ENCODE measurements at regions not wholly inside any gene's neighbourhood (a gene's known extent, or its start where the extent isn't known, plus 50 kb on each side); places are given as distances from the start of the nearest gene placed in this dataset.
"Not testable (repeated sequence)": the region's sequence is repeated elsewhere in the genome, so short reads cannot be mapped to it uniquely, and the experiment has no call there.

DNA sequence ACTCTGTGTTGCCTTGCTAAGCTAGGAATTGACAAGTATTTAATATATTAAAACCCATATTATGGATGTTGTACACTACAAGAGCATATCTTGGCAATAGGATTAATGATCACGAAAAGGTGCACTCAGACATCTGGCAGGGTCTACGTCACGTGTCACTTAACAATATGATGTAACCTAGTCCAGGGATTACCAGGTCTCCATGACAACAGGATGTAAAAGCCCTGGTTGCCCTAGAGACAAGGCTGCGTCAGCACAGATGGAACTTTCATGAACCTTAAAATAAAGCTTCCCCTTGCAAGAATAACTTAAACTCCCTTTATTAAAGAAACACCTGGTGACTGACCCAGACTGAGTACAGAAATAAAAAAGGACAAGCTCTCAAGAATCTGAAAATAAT lies 717.8 kb downstream of the CDH18 start:
- DNase-seq = peak; percentile 93

DNA sequence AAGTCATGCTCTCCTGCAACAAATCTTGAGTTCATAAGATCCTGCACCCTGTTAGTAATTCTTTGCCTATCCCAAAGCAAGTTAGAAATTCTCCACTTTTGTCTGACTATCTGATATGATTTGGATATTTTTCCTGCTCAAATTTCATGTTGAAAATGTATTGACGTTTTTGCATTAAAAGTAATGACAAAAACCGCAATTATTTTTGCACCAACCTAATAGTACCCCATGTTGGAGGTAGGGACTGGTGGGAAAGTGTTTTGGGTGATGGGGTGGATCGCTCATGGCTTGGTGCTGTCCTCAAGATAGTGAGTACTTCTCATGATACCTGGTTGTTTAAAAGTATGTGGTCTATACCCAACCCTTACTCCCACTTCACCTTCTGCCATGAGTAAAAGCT lies 713.4 kb downstream of the CDH18 start:
- DNase-seq = no peak

DNA sequence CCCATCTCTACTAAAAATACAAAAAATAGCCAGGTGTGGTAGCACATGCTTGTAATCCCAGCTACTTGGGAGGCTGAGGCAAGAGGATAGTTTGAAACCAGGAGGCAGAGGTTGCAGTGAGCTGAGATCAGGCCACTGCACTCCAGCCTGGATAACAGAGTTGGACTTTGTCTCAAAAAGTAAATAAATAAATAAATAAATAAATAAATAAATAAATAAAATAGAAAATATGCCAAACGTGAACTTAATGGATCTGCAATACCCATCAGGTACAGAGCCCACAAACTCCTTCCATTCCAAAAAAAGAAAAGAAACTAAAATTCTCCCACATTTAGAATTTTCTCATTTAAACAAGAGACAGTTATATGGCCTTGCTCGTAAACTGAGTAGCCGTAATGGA lies 702.7 kb downstream of the CDH18 start:
- DNase-seq = no peak

DNA sequence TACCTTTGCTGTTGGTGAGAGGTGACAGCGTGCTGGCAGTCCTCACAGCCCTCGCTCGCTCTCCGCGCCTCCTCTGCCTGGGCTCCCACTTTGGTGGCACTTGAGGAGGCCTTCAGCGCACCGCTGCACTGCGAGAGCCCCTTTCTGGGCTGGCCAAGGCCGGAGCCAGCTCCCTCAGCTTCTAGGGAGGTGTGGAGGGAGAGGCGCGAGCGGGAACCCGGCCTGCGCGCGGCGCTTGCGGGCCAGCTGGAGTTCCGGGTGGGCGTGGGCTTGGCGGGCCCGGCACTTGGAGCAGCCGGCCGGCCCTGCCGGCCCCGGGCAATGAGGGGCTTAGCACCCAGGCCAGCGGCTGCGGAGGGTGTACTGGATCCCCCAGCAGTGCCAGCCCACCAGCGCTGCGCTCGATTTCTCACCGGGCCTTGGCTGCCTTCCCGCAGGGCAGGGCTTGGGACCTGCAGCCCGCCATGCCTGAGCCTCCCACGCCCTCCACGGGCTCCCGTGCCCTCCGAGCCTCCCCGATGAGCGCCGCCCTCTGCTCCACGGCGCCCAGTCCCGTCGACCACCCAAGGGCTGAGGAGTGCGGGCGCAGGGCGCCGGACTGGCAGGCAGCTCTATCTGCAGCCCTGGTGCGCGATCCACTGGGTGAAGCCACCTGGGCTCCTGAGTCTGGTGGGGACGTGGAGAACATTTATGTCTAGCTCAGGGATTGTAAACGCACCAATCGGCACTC lies 700.3 kb downstream of the CDH18 start:
- not testable (repeated sequence) for DNase-seq

DNA sequence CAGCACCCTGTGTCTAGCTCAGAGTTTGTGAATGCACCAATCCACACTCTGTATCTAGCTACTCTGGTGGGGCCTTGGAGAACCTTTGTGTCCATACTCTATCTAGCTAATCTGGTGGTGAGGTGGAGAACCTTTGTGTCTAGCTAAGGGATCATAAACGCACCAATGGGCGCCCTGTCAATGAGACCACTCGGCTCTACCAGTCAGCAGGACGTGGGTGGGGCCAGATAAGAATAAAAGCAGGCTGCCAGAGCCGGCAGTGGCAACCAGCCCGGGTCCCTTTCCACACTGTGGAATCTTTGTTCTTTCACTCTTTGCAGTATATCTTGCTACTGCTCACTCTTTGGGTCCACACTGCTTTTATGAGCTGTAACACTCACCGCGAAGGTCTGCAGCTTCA lies 699.7 kb downstream of the CDH18 start:
- DNase-seq = not testable (repeated sequence)

DNA sequence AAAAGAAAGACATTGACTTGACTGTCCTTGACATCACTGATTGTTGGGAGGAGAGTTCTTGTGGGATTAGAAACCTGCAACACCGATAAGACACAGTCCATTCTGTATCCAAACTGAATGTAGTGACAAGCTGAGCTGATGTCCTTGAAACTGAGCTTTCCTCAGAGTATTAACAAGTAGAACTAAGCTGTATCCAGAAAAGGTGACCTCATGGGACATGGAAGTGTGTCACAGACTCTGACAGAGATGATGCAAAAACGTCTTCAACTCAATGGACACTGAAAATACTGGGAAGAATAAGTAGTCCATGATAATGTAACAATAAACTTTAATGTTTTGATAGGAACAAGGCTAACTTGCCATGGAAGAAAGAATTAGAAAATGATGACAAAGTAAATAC lies 690.1 kb downstream of the CDH18 start:
- DNase-seq = peak; percentile 2

DNA sequence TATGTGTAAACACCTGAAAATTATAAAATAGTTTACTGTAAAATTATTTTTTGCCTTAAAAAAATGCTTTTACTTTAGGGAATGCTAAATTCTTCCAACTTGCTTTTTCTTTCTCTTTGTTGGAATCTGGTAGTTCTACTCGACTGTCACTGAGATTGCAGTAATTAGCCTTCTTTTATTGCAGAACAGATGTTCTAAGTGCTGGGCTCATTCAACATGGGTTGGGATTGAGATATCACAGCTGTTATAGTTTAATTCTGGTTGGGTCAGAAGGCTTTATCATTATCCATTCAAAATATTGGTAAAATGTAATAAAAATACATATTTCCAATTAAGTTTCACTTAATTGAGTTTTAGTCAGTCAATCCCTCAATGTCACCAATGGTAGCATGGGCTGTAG lies 686.7 kb downstream of the CDH18 start:
- no peak for DNase-seq

DNA sequence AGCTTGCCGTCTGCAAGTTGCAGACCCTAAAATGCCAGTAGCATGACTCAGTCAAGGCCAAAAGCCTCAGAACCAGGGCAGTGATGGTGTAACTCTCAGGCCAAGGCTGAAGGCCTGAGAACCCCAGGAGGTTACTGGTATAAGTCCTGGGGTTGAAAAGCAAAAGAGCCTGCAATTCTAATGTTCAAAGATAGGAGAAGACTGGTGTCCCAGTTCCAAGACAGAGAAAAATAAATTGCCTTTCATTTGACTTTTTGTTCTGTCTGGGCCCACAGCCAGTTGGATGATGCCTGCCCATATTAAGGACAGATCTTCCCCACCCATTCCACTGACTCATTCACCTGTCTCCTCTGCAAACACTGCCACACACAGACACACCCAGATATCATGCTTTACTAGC lies 673.2 kb downstream of the CDH18 start:
- DNase-seq = no peak

DNA sequence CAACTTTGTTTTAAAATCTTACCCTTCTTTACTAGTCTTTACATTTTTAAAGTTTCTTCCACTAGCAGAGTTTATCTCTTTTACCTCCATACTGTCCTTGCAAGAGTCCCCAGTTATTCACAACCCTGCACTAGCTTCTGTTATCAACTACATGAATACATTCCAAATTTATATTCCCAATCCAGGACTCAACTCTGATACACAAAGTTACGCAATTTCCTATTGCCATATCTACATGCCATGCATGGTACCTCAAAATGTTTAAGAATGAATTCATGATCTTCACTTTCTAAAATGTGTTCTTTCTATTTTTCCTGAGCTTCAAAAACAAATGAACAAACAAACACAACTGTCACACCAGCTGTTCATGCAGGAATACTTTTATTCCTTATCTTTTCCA lies 668.7 kb downstream of the CDH18 start:
- no peak for DNase-seq

DNA sequence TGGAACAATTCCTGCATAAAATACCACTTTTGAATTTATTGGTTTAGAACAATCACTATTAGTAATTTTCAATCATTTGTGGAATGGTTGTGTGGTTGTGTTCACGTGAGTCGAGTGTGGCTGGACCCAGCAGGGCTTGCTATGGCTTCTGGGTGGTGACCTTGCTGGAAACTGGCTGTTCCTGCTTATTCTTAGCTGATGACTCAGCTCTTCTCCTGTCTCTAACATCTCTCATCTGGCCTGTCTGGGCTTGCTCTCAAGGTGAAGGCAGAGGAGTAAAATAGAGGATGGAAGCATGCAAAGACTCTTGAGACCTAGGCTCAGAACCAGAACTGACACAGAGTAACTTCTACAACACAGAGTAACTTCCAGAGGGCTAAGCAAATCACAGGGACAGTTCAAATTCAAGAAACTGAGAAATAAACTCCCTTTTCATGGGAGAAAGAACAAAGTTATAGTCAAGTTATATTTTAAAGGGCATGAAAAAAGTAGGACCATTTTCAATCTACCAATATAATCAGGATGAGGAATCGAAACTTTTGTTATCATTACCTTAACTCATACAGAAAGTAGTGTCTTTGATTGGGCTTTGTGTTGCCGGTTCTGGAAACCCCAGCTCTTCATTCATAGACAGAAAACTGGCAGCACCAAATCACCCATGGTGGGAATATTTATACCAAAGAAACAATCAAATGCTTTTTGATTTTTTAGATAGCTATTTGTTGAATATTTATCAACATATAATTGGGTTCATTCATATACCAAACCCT lies 665.1 kb downstream of the CDH18 start:
- DNase-seq = peak; percentile 2

DNA sequence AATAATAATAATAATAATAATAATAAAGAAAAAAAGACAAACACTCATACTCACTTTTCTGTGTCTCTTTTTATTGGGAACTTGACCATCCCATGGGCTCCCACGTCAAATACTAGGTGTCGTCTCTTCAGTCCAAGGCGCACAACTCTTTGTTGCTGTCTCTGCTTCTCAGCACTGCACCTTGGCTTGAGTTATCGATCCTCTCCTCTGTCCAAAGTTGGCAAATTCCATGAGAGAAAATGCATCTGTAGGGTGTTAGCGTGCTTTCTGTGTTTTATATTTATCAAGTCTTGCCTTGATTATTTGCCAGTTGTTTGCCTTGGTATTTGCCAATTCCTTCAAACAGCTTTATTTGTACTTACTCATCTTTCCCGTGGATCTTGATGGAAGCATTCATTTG lies 653.7 kb downstream of the CDH18 start:
- DNase-seq = no peak

DNA sequence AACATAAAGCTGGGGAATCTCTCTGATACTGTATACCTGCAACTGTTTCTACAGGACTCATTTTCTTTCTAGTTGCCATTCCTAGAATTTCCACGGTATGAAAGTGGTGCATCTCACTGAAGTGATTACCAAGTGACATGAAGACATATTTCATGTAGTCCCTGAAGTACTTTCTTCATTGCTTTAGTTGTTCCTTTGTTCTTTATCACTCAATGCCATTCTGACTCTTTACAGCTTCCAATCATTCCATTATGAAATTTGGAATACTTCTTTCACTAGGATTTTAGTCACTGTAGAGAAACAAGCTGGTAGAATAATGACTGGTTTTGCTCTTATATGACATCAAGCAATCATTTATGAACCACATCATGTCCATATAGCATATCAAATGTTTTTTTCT lies 645.1 kb downstream of the CDH18 start:
- no peak for DNase-seq

DNA sequence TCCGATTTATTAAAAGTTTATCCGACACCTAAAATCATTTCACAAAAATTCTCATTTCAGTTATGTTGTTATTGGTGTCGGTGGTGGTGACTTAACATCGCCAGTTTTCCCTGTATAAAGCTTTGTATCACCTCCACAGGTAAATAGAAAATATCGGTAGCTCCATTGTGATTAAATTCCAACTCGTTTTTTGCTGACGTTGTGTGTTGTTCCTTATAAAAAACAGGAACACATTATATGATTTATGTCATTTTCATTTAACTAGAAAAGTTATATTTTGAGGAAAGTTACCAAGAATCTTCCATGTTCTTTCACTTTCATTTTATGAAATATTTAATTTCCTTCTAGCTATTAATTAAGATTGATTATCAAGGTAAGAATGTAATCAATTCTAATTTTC lies 635.9 kb downstream of the CDH18 start:
- no peak for DNase-seq

DNA sequence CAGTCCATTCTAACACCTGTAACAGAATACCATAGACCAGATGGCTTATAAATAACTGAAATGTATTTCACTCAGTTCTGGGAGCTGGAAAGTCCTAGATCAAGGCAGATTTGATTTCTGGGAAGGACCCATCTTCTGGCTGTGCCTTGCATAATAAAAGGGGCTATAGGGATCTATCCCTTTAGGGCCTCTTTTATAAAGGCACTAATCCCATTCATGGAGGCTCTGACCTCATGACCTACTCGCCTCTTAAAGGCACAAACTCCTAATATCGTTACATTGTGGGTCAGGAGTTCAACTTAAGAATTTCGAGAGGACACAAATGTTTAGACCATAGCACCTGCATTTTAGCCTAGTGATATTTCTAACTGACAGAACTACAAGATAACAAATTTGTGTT lies 619.0 kb downstream of the CDH18 start:
- DNase-seq = no peak

DNA sequence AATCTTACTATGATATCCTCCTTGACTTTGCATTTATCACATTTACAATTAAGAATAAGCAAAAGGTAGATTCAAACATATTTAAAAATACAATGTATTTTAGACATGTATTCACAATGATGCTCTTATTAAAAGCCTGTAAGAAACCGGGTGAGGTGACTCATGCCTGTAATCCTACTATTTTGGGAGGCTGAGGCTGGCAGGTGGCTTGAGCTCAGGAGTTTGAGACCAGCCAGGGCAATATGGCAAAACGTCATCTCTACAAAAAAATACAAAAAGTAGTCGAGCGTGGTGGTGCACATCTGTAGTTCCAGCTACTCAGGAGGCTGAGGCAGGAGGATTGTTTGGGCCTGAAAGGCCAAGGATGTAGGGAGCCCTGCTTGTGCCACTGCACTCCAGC lies 618.4 kb downstream of the CDH18 start:
- no peak for DNase-seq

DNA sequence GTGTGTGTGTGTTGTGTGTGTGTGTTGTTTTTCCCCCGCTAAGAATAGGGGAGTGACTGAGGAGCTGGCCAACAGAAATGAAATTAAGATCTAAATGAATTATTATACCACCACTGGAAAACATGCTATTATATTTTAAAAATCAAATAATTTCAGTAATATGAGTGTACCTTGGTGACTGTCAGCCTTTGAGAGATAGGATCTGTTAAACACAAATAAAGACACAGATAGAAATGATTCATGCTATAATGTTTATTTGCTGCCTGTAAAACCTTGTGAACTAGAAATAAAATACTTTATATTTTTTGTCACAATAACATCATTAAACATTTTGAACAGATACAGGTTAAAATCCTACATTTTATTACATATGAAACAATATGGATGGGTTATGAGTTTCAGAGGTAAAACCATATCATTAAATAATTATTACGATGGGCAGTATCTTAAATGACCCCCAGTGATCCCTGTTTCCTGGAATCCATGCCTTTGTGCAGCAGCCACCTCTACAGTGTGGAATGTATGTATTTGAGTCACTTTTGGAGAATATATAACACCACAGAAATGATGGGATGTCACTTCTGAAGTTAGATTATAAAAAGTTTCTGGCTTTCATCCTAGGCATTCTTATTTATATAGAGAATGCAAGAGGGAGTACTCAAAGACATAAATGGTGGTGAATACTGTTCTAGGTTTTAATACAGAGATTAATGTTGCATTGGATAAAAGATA lies 617.2 kb downstream of the CDH18 start:
- no peak for DNase-seq

DNA sequence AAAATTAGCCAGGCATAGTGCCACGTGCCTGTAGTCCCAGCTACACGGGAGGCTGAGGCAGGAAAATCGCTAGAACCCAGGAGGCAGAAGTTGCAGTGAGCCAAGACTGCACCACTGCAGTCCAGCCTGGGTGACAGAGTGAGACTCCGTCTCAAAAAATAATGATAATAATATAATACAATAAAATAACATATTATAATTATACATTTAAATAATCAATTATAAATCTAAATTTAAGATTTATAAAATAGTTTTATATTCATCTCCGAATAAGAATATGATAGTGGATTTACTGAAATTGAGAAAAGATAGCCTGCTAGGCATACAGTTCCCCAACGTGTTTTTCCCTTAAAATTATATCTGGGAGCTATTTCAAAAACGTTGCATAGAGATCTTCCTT lies 599.6 kb downstream of the CDH18 start:
- no peak for DNase-seq

DNA sequence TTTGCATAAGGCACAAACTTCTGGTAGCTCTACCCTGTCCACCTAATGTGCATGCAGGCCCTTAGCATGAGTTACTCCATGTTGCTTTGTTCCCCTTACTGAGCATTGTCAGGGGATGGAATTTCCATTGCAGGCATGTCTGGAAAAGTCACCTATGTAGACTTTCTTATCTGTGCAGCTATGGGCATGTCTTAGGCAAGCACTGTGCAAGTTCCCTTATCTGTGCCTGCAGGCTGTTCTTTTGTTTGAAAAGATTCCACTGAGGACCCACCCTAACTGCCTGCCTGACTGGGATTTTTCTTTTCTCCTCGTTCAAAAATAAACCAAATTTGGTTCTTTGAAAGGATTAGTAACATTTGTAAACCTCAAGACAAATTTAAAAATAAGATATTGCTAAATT lies 587.0 kb downstream of the CDH18 start:
- DNase-seq = no peak

DNA sequence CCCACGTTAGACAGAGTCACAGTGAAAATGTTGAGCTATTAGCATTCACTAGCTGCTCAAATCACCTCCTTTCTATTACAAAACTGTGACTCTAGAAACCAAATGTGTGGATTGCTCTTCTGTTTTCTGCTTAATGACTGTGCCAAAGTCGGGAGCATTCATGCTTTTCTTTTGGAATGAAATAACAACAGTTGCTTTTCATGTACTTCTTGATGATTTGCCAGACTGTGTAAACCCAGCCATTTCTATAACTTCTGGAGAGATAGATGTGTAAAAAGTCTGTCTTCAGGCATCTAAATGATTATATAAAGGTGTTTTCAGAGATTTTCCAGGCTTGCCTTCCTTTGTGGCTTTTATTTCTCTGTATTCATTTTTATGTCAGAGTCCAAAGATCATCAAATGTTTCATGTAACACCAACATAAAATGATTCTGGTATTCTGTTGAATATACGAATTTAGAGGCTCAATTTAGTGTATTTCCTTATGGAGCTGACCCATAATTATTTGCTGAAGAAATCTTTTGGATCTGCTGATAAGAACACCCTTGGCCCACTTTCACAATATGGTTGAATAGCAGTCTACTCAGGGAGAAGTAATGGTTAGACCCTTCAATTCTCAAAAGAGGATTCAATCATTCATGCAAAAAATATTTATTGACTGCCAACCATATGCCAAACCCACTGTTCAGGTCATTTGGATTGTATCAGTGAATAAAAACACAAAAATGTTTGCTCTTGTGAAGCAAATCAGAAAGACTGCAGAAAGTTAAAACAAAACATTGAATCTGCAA lies 581.2 kb downstream of the CDH18 start:
- DNase-seq = no peak

DNA sequence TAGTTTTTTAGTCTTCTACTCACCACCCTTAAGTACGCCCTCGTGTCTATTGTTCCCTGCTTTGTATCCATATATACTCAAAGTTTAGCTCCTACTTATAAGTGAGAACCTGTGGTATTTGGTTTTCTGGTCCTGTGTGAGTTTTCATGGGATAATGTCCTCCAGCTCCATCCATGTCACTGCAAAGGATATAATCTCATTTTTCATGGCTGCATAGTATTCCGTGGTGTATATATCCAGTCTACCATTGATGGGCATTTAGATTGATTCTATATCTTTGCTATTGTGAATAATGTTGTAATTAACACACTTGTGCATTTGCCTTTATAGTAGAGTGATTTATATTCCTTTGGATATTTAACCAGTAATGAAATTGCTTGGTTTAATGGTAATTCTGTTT lies 579.9 kb downstream of the CDH18 start:
- DNase-seq = no peak

DNA sequence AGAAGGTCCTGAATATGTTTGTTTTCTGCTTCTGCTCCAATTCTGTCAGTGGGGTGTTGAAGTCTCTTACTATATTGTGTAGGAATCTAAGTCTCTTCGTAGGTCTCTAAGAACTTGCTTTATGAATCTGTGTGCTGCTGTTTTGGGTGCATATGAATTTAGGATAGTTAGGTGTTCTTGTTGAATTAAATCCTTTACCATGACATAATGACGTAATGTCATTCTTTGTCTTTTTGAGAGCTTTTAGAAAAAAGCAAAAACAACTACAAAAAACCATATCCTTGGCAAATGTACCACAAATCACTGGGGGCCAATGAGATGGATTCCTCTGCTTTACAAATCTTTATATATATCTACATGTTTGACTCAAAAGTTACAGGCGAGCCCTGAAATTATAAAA lies 576.1 kb downstream of the CDH18 start:
- no peak for DNase-seq

All from NCI-H82 (cell line).